OCI-LY7 (cell line): ENCODE measurements at regions not wholly inside any gene's neighbourhood (a gene's known extent, or its start where the extent isn't known, plus 50 kb on each side); places are given as distances from the start of the nearest gene placed in this dataset.

ENCODE experiments used
- BruUV-seq: library from RNA; stranded (reverse); fragments of 400-500 nt; replicated peaks from 2 replicates; lab custom pipeline; 2021; lab: Mats Ljungman, UMichigan
- CTCF ChIA-PET: fragments of 300-600 bp; sonication (Branson Sonifier 250); formaldehyde crosslinking; loops from one replicate; lab custom pipeline; 2022; ENCODE audit warnings: antibody characterized with exemption; ENCODE audit not compliant: unreplicated experiment; lab: Charles Lee
- POLR2A ChIA-PET: fragments of 300-600 bp; sonication (Branson Sonifier 250); formaldehyde crosslinking; loops from one replicate; lab custom pipeline; 2022; ENCODE audit warnings: antibody characterized with exemption; lab: Charles Lee
- DNase-seq: peaks from one replicate; pipeline ENCODE4 v3.0.0-alpha.2; 2015; ENCODE audit warnings: low spot score
- H2AFZ ChIP-seq: fragments of 200-600 bp; sonication (generic), shearing (Covaris generic); 2 replicates; pipeline ENCODE4 v1.6.1; 2014; ENCODE audit warnings: mild to moderate bottlenecking, antibody characterized with exemption, low read length, moderate library complexity
- H3K27ac ChIP-seq: fragments of 200-600 bp; sonication (generic); 2 replicates; pipeline ENCODE4 v1.5.1; 2014; ENCODE audit warnings: mixed run types, low read depth, mild to moderate bottlenecking, moderate library complexity, low read length, inconsistent platforms; ENCODE audit not compliant: poor library complexity, severe bottlenecking
- H3K36me3 ChIP-seq: fragments of 200-600 bp; sonication (generic); 2 replicates; pipeline ENCODE4 v1.6.1; 2014; ENCODE audit warnings: mild to moderate bottlenecking, antibody characterized with exemption, low read length, moderate library complexity, mixed read lengths; ENCODE audit not compliant: insufficient read depth
- H3K4me1 ChIP-seq: fragments of 200-600 bp; sonication (generic); 2 replicates; pipeline ENCODE4 v1.5.1; 2014; ENCODE audit warnings: mild to moderate bottlenecking, low read length; ENCODE audit not compliant: insufficient read depth, poor library complexity, severe bottlenecking
- H3K4me2 ChIP-seq: fragments of 200-600 bp; sonication (generic); 2 replicates; pipeline ENCODE4 v1.6.1; 2014; ENCODE audit warnings: mild to moderate bottlenecking, low read length
- H3K4me3 ChIP-seq: fragments of 200-600 bp; sonication (generic); 2 replicates; pipeline ENCODE4 v1.5.1; 2014; ENCODE audit warnings: mild to moderate bottlenecking, low read depth, low read length; ENCODE audit not compliant: poor library complexity, severe bottlenecking
- H3K79me2 ChIP-seq: fragments of 200-600 bp; sonication (generic); 2 replicates; pipeline ENCODE4 v1.6.1; 2016; ENCODE audit warnings: low read depth, mild to moderate bottlenecking, low read length, moderate library complexity, mixed read lengths; ENCODE audit not compliant: insufficient read depth
- H3K9me2 ChIP-seq: fragments of 200-600 bp; sonication (generic); 2 replicates; pipeline ENCODE4 v1.6.1; 2016; ENCODE audit warnings: mild to moderate bottlenecking, low read length, mixed read lengths; ENCODE audit not compliant: insufficient read depth
- H3K9me3 ChIP-seq: fragments of 200-600 bp; sonication (generic); 2 replicates; pipeline ENCODE4 v1.6.1; 2014; ENCODE audit warnings: mild to moderate bottlenecking, mixed run types, low read length, mixed read lengths
- H4K20me1 ChIP-seq: fragments of 200-600 bp; sonication (generic); 2 replicates; pipeline ENCODE4 v1.6.1; 2014; ENCODE audit warnings: mild to moderate bottlenecking, antibody characterized with exemption, low read length, moderate library complexity, mixed read lengths; ENCODE audit not compliant: insufficient read depth
- CTCF ChIP-seq: fragments of 200-600 bp; sonication (generic); conservative IDR thresholded peaks from 2 replicates; pipeline ENCODE4 v1.5.1; 2014; ENCODE audit warnings: mild to moderate bottlenecking, antibody characterized with exemption, low read length, moderate library complexity, mixed read lengths
- EZH2phosphoT487 ChIP-seq: fragments of 200-600 bp; sonication (generic); IDR thresholded peaks from 2 replicates; pipeline ENCODE4 v1.6.1; 2018; ENCODE audit warnings: low read depth, borderline replicate concordance, mild to moderate bottlenecking, mixed run types, antibody characterized with exemption, low read length, moderate library complexity, mixed read lengths
- intact Hi-C: fragments of 100-400 bp; cut with micrococcal nuclease; formaldehyde crosslinking; loops from one replicate; pipeline ENCODE4 v1.10.0; 2022; ENCODE audit not compliant: unreplicated experiment

DNA sequence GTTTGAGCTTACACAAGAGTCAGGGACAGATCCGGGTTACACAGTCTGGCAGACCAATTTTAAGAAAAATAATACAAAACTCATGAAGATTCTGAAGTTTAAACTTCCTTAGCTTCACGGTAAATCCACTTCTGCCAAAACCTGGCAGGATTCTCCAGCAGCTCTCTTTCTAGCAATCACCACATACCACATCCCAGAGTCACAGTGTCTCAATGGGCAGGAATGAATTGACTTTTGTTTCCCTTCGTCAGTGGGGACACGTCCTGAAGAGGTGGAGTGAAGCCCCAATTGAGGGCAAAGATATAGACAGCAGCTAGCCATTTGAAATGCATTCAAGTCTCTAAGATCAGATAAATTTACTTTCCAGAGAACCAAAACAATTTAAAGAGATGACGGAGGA lies 117.1 kb upstream of the ARHGAP5 start:
- no peak overlapping the region for H3K27ac ChIP-seq
- H3K4me1 ChIP-seq = no peaks in the 10 kb centered on the region
- no peak overlapping the region for H3K4me3 ChIP-seq
- H3K36me3 ChIP-seq = no peaks in the 10 kb centered on the region
- no peak overlapping the region for H2AFZ ChIP-seq
- no peaks in the 10 kb centered on the region for H3K79me2 ChIP-seq
- TF ChIP-seq CTCF (no peak), EZH2phosphoT487 (no peak)
- no peak for DNase-seq
- intact Hi-C loops = no loop called here
- no peak overlapping the region for H3K4me2 ChIP-seq
- no TSS peak for BruUV-seq
- POLR2A ChIA-PET = interaction anchor here (0.6 kb wide), 1 partner anchor 19 kb away, joined by 5 read pairs; no protein-coding TSS in a partner anchor
- CTCF ChIA-PET = no interaction called here
- no peaks in the 10 kb centered on the region for H3K9me2 ChIP-seq
- H4K20me1 ChIP-seq = no peaks in the 10 kb centered on the region
- H3K9me3 ChIP-seq = no peaks in the 10 kb centered on the region

DNA sequence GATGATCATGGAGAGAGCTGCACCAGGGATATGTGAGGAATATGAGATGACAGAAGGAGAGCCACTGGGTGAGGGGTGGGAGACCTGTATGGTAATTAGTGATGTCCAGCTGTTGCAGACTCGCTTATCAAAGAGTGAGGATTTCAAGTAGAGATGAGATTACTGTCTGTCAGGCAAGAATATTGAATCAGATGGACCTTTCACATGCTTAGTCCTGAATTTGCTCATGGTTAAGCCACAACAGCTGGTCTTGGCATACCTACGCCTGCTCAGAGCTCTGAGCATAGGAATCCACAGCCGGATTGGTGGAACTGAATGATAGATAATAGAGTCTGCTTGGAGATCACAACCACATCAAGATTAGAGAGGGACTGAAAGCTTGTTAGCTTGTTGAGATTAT lies 115.2 kb upstream of the ARHGAP5 start:
- no peak for DNase-seq
- CTCF ChIA-PET = no interaction called here
- no peaks in the 10 kb centered on the region for H3K79me2 ChIP-seq
- BruUV-seq = no TSS peak
- H3K9me2 ChIP-seq = no peaks in the 10 kb centered on the region
- H4K20me1 ChIP-seq = no peaks in the 10 kb centered on the region
- H3K4me1 ChIP-seq = no peaks in the 10 kb centered on the region
- no peaks in the 10 kb centered on the region for H3K36me3 ChIP-seq
- H3K4me2 ChIP-seq = no peak overlapping the region
- POLR2A ChIA-PET = no interaction called here
- TF ChIP-seq CTCF (no peak), EZH2phosphoT487 (no peak)
- intact Hi-C loops = no loop called here
- no peak overlapping the region for H2AFZ ChIP-seq
- H3K27ac ChIP-seq = no peak overlapping the region
- no peak overlapping the region for H3K4me3 ChIP-seq
- no peaks in the 10 kb centered on the region for H3K9me3 ChIP-seq

DNA sequence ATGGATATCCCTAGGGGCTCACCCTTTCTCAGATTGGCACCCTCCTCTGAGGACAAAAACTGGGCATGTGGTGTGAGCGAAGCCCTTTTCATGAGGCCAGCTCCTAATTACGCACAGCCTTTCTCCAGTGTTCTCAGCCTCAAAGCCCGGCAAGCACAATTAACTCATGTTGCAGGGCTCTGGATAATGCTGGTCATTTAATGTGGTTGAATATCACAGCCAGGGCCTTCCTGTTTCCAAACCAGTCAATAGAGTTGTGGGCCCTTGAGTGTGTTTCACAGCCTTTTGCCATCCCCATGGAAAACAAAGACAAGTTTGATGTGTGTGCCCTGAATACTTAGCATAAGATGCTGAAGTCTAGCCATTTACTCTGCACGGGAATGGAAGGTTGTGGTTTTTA lies 114.2 kb upstream of the ARHGAP5 start:
- intact Hi-C loops = no loop called here
- H3K79me2 ChIP-seq = no peaks in the 10 kb centered on the region
- H3K27ac ChIP-seq = no peak overlapping the region
- DNase-seq = no peak
- TF ChIP-seq EZH2phosphoT487 (no peak), CTCF (no peak)
- no peak overlapping the region for H3K4me2 ChIP-seq
- no peaks in the 10 kb centered on the region for H3K9me3 ChIP-seq
- H3K9me2 ChIP-seq = no peaks in the 10 kb centered on the region
- H3K36me3 ChIP-seq = no peaks in the 10 kb centered on the region
- H3K4me1 ChIP-seq = no peaks in the 10 kb centered on the region
- no peaks in the 10 kb centered on the region for H4K20me1 ChIP-seq
- no TSS peak for BruUV-seq
- POLR2A ChIA-PET = no interaction called here
- no peak overlapping the region for H2AFZ ChIP-seq
- CTCF ChIA-PET = interaction anchor here (0.5 kb wide), 1 partner anchor 114 kb away, joined by 11 read pairs; the partner anchor contains the start of gene ARHGAP5
- no peak overlapping the region for H3K4me3 ChIP-seq
